Heart left ventricle (tissue), 16 donors: ENCODE measurements at regions not wholly inside any gene's neighbourhood (a gene's known extent, or its start where the extent isn't known, plus 50 kb on each side); places are given as distances from the start of the nearest gene placed in this dataset.
A peak's percentile ranks its signal among the peaks of the same experiment; 100 is the strongest.

ENCODE experiments used
- ATAC-seq, 4 donors: fragments of 200-7000 bp; cut with Tn5 transposase; one replicate each; pipeline ENCODE4 v1.9.1; 2020 to 2022; ENCODE audit warnings: moderate library complexity in 4 of 4, mild to moderate bottlenecking in 3 of 4, moderate number of reproducible peaks in 1 of 4
- DNase-seq, 5 donors: peaks; one replicate each; pipeline ENCODE4 v3.0.0-alpha.2; 2020
- H3K27ac ChIP-seq, 12 donors: fragments of 200-600 bp; sonication (generic) in 4 of 12; one replicate each; pipeline versions ENCODE4 v1.5.0 to v1.8.0; 2016 to 2022; ENCODE audit warnings: mild to moderate bottlenecking in 2 of 12
- H3K27me3 ChIP-seq, 9 donors: fragments of 200-600 bp; sonication (generic) in 2 of 9; one replicate each; pipeline versions ENCODE4 v1.5.1 to v1.8.0; 2016 to 2022; ENCODE audit warnings: mild to moderate bottlenecking in 3 of 9
- H3K36me3 ChIP-seq, 9 donors: fragments of 200-600 bp; sonication (generic) in 2 of 9; one replicate each; pipeline versions ENCODE4 v1.5.0 to v1.8.0; 2018 to 2022; ENCODE audit warnings: mild to moderate bottlenecking in 2 of 9
- H3K4me1 ChIP-seq, 12 donors: fragments of 200-600 bp; sonication (generic) in 4 of 12; one replicate each; pipeline versions ENCODE4 v1.5.0 to v1.8.0; 2016 to 2022; ENCODE audit warnings: mild to moderate bottlenecking in 3 of 12
- H3K4me3 ChIP-seq, 12 donors: fragments of 200-600 bp; sonication (generic) in 4 of 12; one replicate each; pipeline versions ENCODE4 v1.5.0 to v1.8.0; 2017 to 2022; ENCODE audit warnings: mild to moderate bottlenecking in 9 of 12, moderate library complexity in 4 of 12
- H3K9me3 ChIP-seq, 12 donors: fragments of 200-600 bp; sonication (generic) in 4 of 12; one replicate each; pipeline versions ENCODE4 v1.5.0 to v1.8.0; 2016 to 2022; ENCODE audit warnings: mild to moderate bottlenecking in 1 of 12
- CTCF ChIP-seq, 12 donors: fragments of 200-600 bp; sonication (generic) in 4 of 12; IDR thresholded peaks; one replicate each; pipeline versions ENCODE4 v1.5.0 to v1.8.0; 2018 to 2022; ENCODE audit warnings: antibody characterized with exemption in 12 of 12, mild to moderate bottlenecking in 5 of 12
- POLR2A ChIP-seq, 2 donors: fragments of 450-650 bp; IDR thresholded peaks; one replicate each; pipeline ENCODE4 v1.6.1; 2017; ENCODE audit warnings: antibody characterized with exemption in 2 of 2, mild to moderate bottlenecking in 2 of 2, moderate library complexity in 2 of 2
- WGBS, 4 donors: extraction: QIAGEN DNeasy Blood & Tissue Kit in 2 of 4; methylation state at CpG; one replicate each; pipeline versions ENCODE4 v1.1.5 to v1.1.7; 2013 to 2018; 5-methylcytosine and 5-hydroxymethylcytosine counted together
- intact Hi-C, 10 donors: fragments of 100-400 bp; cut with DNase I; formaldehyde crosslinking; loops; one replicate each; pipeline versions ENCODE4 v1.11.1 to v1.14.2; 2022
- donor health status: ischemic (EF 13 %, LVEDD 7.1; RV severe dilation, severe dysfunction).
- donor health status: healthy with polysubstance abuse.
- donor health status: DM: no; HTN: yes; CAD: no.
- donor health status: DM: no; HTN: no; CAD: no.
- donor health status: ischemic (EF 25% LVEDD 6.9; RV normal size, moderate dysfunction).
- donor health status: ischemic (EF 25% LVEDD 5.7; RV mildly dilated, moderate dysfunction).
- donor health status: healthy.
- donor health status: DM: yes; HTN: yes; CAD: no.
- donor health status: ischemic (EF 35%, LVEDD 5.7; RV mildly dilated, moderate dysfunction).
- donor health status: nonischemic (EF 11% LVEDD 7.7; RV severe dilation, severe dysfunction).
- donor health status: DM: yes; HTN: yes; CAD: no.
- donor health status: PGD.
- donor health status: ischemic (EF 29% LVEDD 5.4; RV normal size, mild dysfunction).
- donor health status: nonischemic (EF 23%, LVEDD 6.1; RV moderate dilation, normal function).

DNA sequence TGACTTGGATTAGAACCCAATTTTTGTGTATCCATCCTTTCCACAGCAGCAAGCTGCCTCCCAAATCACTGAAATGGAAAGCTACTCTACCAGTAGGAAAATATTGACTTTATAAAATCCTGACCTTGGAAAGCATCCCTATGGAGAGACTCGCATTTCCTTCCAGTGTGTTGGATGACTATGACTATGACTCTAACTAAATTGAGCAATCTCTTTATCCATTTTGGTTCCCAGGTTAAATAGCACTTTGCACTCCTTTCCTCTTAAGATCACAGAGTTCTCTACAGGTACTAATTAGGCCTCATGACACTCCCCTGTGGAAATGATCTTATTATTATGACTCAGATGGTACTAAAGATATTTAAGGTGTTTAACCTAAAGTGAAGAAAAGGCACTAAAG is 431.8 kb downstream of the PPARGC1A start:
- Histone ChIP-seq H3K36me3 (no peaks in the 10 kb centered on the region), H3K27ac (no peak overlapping the region), H3K4me1 (peaks cover 0 to 22% (median 1%) of the 10 kb centered on the region in 12 donors), H3K4me3 (no peak overlapping the region), H3K9me3 (no peaks in the 10 kb centered on the region), H3K27me3 (no peaks in the 10 kb centered on the region)
- intact Hi-C loops, result loop anchor here in 3 of 10 donors (5.0 to 10.0 kb wide), 3 partner anchors 83 to 477 kb away; no protein-coding TSS in a partner anchor
- 73 to 96% (median 85%) methylated on average over 1 of the region's 1 CpG for WGBS, 4 donors
- no peak for TF ChIP-seq POLR2A (IDR thresholded peaks at IDR 0.05)
- TF ChIP-seq CTCF (IDR thresholded peaks at IDR 0.05), result no peak
- ATAC-seq, result no peak
- DNase-seq, result no peak

DNA sequence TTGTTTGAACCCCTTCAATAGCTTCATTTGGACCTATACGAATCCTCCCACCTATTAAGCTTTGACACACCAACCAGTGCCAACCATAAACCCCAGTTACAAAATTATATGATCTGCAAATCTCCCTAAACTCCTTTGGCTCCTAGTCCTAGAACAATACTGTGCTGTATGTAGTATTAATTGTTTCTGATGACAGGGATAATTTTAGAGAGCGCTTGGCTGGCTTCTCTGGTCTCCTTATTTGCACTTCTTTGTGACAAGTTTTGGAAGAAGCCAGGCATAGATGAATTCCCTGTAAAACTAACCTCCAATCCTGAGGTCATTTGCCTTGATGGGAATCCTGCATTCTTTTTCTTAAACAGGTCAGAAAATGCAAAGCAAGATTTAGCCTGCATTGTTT is 433.0 kb downstream of the PPARGC1A start:
- intact Hi-C loops, result loop anchor here in 3 of 10 donors (5.0 to 10.0 kb wide), 3 partner anchors 82 to 478 kb away; no protein-coding TSS in a partner anchor
- H3K27me3 ChIP-seq, result no peaks in the 10 kb centered on the region
- peak overlapping the region in 1 of 12 donors; percentile 55 for H3K27ac ChIP-seq
- H3K9me3 ChIP-seq, result no peaks in the 10 kb centered on the region
- TF ChIP-seq POLR2A (IDR thresholded peaks at IDR 0.05), result no peak
- no peak for TF ChIP-seq CTCF (IDR thresholded peaks at IDR 0.05)
- 25 to 52% (median 46%) methylated on average over 2 of the region's 2 CpGs for WGBS, 4 donors
- ATAC-seq (peak; percentile 45 to 68 (median 53)), DNase-seq (no peak)
- H3K36me3 ChIP-seq, result no peaks in the 10 kb centered on the region
- H3K4me1 ChIP-seq, result peaks cover 0 to 29% (median 1%) of the 10 kb centered on the region in 12 donors
- no peak overlapping the region for H3K4me3 ChIP-seq

DNA sequence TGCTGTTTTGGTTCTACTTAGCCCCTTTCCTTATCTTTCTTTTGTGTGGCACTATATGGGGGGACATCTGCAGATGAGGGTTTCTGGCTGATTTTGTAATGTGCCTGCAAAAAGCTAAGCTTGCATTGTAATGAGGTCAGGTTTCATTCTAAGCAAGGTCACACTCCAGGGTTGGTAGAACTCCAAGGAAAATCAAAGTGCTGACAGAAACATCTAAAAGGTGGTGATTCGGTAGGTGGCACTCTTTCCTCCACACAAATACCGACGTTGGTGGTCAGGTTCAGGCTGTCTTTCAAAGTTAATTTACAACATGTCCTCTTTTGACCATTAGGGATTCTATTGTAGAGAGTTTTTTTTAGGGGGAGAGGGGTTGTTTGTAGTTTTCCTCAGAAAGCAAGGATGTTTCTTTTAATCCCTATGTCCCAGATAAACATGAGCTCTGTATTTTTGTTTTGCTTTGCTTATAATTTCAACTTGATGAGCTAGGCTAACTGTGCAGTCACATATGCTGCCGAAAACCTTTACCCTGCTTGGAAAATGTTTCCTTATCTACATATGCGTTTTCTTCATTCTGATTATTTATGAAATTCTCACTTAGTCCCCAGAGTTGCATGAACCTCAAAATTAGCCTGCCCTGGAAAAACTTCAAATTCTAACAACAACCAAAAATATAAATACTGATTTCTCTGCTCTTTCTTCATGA is 434.2 kb downstream of the PPARGC1A start:
- Histone ChIP-seq H3K4me1 (peaks cover 0 to 29% (median 1%) of the 10 kb centered on the region in 12 donors), H3K4me3 (no peak overlapping the region), H3K27ac (peak overlapping the region in 6 of 12 donors; percentile 28 to 54 (median 44)), H3K36me3 (no peaks in the 10 kb centered on the region), H3K9me3 (no peaks in the 10 kb centered on the region), H3K27me3 (no peaks in the 10 kb centered on the region)
- 15 to 22% (median 19%) methylated on average over 5 of the region's 5 CpGs for WGBS, 4 donors
- DNase-seq (peak in 3 of 5 donors; percentile 19 to 33 (median 32)), ATAC-seq (peak; percentile 85 to 90 (median 88))
- intact Hi-C loops, result loop anchor here in 3 of 10 donors (5.0 to 10.0 kb wide), 3 partner anchors 81 to 479 kb away; no protein-coding TSS in a partner anchor
- peak in 6 of 12 donors; percentile 10 to 40 (median 30) for TF ChIP-seq CTCF (IDR thresholded peaks at IDR 0.05)
- no peak for TF ChIP-seq POLR2A (IDR thresholded peaks at IDR 0.05)

DNA sequence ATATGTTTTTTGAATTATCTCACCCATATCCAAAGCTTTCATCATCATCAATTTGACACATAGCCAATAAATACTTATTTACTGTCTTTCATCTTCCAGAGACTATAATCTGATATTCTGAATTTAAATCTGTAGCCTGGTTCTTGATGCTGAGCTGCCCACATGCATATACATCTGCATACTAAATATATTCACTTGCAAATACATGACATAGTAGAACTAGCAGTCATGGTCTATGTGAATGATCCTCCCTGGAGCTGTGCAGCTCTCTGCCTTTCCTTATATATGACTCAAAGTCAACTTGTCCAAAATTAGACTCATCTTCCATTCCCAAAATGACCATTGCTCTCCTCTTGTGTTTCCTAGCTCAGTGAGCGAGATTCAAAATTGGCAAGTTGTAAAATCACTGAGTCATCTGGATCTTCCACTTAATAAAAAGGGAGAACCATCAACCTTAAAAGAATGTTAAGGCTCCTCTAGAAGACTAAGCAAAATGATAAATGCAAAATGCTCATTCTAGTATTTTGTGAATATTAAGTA is 448.2 kb downstream of the PPARGC1A start:
- Histone ChIP-seq H3K9me3 (no peaks in the 10 kb centered on the region), H3K27me3 (no peaks in the 10 kb centered on the region), H3K4me1 (no peaks in the 10 kb centered on the region), H3K36me3 (no peaks in the 10 kb centered on the region), H3K4me3 (no peak overlapping the region), H3K27ac (no peak overlapping the region)
- DNase-seq, result no peak
- no peak for ATAC-seq
- 67 to 80% (median 77%) methylated on average over 1 of the region's 1 CpG for WGBS, 4 donors
- TF ChIP-seq CTCF (IDR thresholded peaks at IDR 0.05) (no peak), POLR2A (IDR thresholded peaks at IDR 0.05) (no peak)
- intact Hi-C loops, result no loop called here
